Spinal cord (tissue), 9 donors: ENCODE measurements at regions not wholly inside any gene's neighbourhood (a gene's known extent, or its start where the extent isn't known, plus 50 kb on each side); places are given as distances from the start of the nearest gene placed in this dataset.
"Not testable (repeated sequence)": the region's sequence is repeated elsewhere in the genome, so short reads cannot be mapped to it uniquely, and the experiment has no call there.

Experiments used
- DNase-seq, 6 donors: peaks; one replicate each; pipeline versions ENCODE4 v3.0.0 to v3.0.0-alpha.2; 2013 to 2015; ENCODE audit warnings: low spot score in 6 of 6, low read depth in 4 of 6
- H3K27ac ChIP-seq: one replicate; pipeline ENCODE4 v1.5.1; 2013; ENCODE audit warnings: low read depth, low read length, control low read depth
- H3K27me3 ChIP-seq: one replicate; pipeline ENCODE4 v1.6.1; 2013; ENCODE audit warnings: low read length; ENCODE audit not compliant: control insufficient read depth, insufficient read depth
- H3K36me3 ChIP-seq: one replicate; pipeline ENCODE4 v1.6.1; 2013; ENCODE audit warnings: low read length; ENCODE audit not compliant: control insufficient read depth, insufficient read depth
- H3K4me1 ChIP-seq: one replicate; pipeline ENCODE4 v1.6.1; 2013; ENCODE audit warnings: low read length; ENCODE audit not compliant: control insufficient read depth, insufficient read depth
- H3K4me3 ChIP-seq: one replicate; pipeline ENCODE4 v1.5.1; 2013; ENCODE audit warnings: low read depth, low read length, control low read depth
- H3K9me3 ChIP-seq: one replicate; pipeline ENCODE4 v1.6.1; 2013; ENCODE audit warnings: low read length; ENCODE audit not compliant: control insufficient read depth, insufficient read depth
- WGBS: methylation state at CpG from one replicate; pipeline ENCODE4 v1.1.5; 2013; ENCODE audit warnings: missing lambda C conversion rate; ENCODE audit not compliant: insufficient coverage; 5-methylcytosine and 5-hydroxymethylcytosine counted together
- donor health status: healthy.

DNA sequence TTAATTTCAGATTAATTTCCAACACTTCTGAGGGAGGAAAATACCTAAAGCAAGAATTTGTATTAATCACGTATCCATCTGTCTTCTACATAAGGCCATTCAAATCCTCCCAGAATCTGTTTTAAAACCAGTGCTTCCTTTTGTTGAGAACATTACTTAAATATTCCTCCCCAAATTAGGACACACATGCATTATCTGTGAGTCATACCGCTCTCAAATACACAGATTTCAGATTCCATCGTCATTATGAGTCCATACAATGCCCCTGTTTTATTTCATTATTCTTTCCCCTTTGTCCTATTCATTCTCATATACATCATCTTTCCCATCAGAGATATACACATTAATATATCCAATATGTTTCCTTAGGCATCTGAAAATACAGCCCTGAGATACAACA lies 57.3 kb upstream of the PRSS12 start:
- no peaks in the 10 kb centered on the region for H3K36me3 ChIP-seq
- no peak for DNase-seq
- 62% methylated on average over 3 of the region's 3 CpGs for WGBS
- H3K27me3 ChIP-seq = no peaks in the 10 kb centered on the region
- no peak overlapping the region for H3K4me3 ChIP-seq
- no peak overlapping the region for H3K27ac ChIP-seq
- no peaks in the 10 kb centered on the region for H3K4me1 ChIP-seq
- H3K9me3 ChIP-seq = no peaks in the 10 kb centered on the region

DNA sequence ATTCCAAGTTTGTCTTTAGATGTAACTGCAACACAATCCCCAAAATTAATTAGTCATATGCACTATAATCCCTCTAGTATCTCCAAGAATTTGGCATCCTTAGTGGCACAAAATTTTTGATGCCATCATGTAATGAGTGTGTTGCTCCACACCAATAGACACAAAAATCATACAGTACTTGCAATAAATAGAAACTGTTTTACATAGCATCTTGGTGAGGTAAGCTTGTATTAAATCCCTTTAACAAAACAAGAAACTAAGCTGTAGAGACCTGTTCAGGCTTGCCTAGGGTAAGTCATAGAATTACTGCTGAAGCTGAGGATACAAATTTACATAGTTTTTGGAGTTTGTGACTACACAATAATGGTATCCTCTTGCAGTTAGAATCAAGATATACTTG lies 64.5 kb upstream of the PRSS12 start:
- H3K9me3 ChIP-seq = no peaks in the 10 kb centered on the region
- no peak overlapping the region for H3K27ac ChIP-seq
- no peaks in the 10 kb centered on the region for H3K27me3 ChIP-seq
- no peak overlapping the region for H3K4me3 ChIP-seq
- no peak for DNase-seq
- H3K36me3 ChIP-seq = no peaks in the 10 kb centered on the region
- H3K4me1 ChIP-seq = no peaks in the 10 kb centered on the region

DNA sequence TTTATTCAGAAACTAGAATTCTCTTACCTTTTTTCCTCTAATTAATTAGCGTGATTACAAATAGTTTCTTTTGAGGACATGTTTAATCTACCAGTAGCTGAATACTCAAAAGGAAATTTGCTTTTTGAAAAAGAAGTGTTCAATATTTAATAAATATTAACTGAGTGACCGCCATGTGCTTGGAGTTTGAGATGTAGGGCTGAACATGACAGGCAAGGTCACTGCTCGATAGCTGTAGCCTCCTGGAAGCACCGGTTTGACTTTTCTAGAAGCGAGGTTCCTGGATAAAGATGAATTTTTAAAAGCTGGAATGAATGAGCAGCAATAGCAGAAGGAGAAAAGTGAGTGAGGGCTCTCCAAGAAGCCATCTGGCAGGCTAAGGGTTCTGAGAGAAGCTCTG lies 65.0 kb upstream of the PRSS12 start:
- H3K27ac ChIP-seq, H3K9me3 ChIP-seq, H3K27me3 ChIP-seq, DNase-seq, H3K4me3 ChIP-seq, H3K36me3 ChIP-seq, H3K4me1 ChIP-seq: not testable (repeated sequence)
- 52% methylated on average over 3 of the region's 5 CpGs for WGBS

DNA sequence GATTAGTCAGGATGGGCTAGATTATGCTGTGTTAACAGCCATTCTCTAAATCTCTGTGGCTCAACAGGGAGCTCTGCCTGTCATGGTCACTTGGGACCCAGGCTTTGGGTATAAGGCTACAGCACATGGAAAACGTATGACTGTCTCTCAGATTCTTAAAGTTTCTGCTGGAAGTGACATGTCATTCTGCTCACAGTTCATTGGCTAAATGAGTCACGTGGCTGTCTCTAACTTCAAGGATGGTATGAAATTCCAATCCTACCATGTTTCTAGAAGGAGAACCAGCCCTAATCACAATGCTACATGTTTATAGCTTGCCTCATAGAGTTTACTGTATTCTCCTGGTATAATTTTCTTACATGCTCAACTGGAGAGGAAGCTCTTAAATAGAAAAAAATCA lies 65.6 kb upstream of the PRSS12 start:
- not testable (repeated sequence) for H3K4me1 ChIP-seq, H3K4me3 ChIP-seq, H3K27me3 ChIP-seq, H3K27ac ChIP-seq, DNase-seq, H3K9me3 ChIP-seq, H3K36me3 ChIP-seq
- no CpG with 5 or more reads among the region's 2 CpGs for WGBS

DNA sequence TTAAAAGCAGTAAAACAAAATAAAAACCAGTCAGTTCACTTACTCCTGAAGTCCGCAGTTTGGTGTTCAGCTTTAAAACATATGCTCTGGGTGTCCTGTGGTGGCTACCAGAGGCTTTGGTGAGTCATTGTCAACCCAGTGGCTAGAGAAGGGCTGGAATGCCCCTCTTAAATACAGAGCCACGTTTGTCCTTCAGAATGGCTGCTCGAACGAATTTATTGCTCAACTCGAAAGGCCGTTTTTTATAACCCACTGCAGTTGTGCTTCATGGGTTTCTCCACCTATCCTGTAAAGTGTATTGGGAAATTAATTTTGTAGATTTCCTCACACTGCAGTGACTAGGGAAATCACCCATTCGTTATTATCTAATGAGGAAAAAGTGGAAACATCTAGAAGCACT lies 66.8 kb upstream of the PRSS12 start:
- H3K27me3 ChIP-seq, H3K36me3 ChIP-seq, H3K27ac ChIP-seq, H3K4me3 ChIP-seq, H3K4me1 ChIP-seq, DNase-seq, H3K9me3 ChIP-seq: not testable (repeated sequence)
- no CpG with 5 or more reads among the region's 7 CpGs for WGBS

DNA sequence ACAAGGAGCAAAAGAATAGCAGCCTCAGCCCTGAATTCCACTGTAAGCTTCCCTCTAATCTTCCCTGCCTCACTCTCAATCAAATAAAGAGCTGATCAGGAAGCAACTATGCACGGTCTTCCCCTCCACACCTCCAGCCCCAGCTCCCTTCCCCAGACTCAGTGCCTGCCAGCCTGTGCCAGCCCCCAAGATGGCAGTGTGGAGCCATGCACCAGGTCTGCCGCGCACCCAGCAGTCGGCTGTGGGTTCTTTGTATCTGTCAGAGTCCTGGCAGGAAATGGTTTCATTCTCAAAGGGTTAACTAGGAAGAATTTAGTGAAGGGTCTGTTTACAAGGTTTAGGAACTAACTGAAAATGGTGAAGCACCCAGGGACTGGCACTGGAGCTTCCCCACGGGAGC lies 71.3 kb upstream of the PRSS12 start:
- H3K27me3 ChIP-seq, H3K27ac ChIP-seq, H3K4me1 ChIP-seq, H3K4me3 ChIP-seq, H3K9me3 ChIP-seq, H3K36me3 ChIP-seq: not testable (repeated sequence)
- WGBS = no CpG with 5 or more reads among the region's 5 CpGs
- DNase-seq = peak in 3 of 6 donors; percentile 4 to 59 (median 49)

DNA sequence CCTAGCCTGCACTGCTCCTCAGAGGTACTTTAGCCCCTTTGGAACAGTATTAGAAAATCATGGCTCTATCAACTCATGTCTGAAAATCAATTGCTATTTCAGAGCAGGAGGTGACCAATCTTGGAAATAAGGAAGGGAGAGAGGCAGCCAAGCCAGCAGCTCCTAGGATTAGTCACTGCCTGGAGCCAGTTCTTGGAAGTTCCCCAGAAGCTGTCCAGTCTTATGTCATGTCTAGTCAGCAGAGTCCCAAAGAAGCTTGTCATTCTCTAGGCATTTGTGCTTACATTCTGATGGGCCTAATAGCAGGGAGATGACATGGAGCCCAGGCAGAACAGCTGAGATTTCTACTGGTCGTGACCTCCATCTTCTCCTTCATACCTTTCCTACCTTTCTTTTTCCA lies 76.1 kb upstream of the PRSS12 start:
- H3K36me3 ChIP-seq, H3K27me3 ChIP-seq, H3K4me1 ChIP-seq, H3K4me3 ChIP-seq, DNase-seq, H3K27ac ChIP-seq, H3K9me3 ChIP-seq: not testable (repeated sequence)
- no CpG with 5 or more reads among the region's 1 CpG for WGBS

DNA sequence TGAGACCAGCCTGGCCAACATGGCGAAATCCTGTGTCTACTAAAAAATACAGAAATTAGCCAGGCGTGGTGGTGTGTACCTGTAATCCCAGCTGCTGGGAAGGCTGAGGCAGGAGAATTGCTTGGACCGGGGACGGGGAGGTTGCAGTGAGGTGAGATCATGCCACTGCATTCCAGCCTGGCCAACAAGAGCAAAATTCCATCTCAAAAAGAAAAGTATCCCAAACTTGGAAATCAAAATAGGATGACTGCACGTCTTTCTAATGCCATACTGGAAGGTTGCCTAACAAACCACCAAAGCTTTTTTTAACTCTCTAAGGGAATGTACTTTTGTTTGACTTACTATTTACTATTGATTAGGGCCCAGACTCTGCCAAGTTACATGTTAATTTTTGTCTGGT lies 79.6 kb upstream of the PRSS12 start:
- no CpG with 5 or more reads among the region's 5 CpGs for WGBS
- not testable (repeated sequence) for DNase-seq, H3K4me3 ChIP-seq

DNA sequence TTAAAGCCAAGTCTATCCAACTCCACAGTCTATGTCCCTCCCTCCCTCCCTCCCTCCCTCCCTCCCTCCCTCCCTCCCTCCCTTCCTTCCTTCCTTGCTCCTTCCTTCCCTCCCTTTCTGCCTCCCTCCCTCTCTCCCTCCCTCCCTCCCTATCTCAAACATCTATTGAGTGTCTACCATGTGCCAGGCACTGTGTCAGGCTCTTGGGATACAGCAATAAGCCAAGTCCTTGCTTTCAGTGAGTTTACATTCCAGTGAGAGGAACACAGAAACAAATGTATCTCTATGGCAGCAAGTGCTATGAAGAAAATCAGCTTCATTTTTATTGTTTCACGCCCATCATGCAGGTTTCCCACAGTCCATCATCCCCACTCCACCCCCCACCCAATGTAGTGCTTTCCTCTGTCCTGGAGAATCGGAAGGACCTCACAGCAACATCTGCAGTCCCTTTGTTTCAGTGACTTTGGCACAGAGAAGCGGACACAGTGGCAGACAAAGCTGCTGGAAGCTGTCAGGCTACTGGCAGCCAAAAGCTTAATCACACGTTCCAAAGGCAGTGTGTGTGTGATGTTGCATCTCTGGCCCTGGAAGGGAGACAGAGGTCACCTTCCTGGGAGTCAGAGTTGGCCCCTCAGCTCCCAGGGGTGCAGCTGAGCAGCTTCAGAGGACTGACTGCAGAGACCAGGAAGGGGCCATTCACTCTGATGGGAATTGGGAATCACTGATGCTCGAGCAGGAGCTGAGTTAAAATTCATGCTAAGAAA lies 81.0 kb upstream of the PRSS12 start:
- H3K4me3 ChIP-seq, H3K27me3 ChIP-seq, H3K36me3 ChIP-seq, H3K9me3 ChIP-seq, H3K27ac ChIP-seq, H3K4me1 ChIP-seq: not testable (repeated sequence)
- WGBS = no CpG with 5 or more reads among the region's 5 CpGs
- DNase-seq = peak in 1 of 6 donors; percentile 6

More for the DNA sequence above, 79.6 kb upstream of the PRSS12 start:
- H3K4me1 ChIP-seq, H3K9me3 ChIP-seq, H3K36me3 ChIP-seq, H3K27me3 ChIP-seq, H3K27ac ChIP-seq: not testable (repeated sequence)

DNA sequence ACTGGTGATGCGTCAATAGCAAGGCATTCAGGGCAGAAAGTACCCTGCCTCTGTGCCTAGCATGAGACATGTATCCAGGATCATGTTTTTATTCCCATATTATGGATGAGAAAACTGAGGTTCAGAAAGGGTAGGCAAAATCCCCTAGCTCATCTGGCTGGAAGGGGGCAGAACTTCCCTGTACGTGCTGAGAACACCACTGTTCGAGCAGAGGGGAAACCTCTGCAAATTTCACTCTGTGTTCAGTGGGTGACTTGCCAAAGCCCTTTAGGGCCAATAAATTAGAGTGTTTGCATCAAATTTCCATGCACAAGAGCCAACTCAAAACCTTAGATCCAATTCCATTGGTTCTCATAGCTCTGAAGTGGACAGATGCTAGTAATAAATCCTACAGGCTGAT lies 82.6 kb upstream of the PRSS12 start:
- not testable (repeated sequence) for H3K9me3 ChIP-seq, H3K27ac ChIP-seq, H3K27me3 ChIP-seq, H3K4me1 ChIP-seq, DNase-seq, H3K36me3 ChIP-seq, H3K4me3 ChIP-seq
- WGBS = no CpG with 5 or more reads among the region's 3 CpGs
